ENCODE measurements at regions not wholly inside any gene's neighbourhood (a gene's known extent, or its start where the extent isn't known, plus 50 kb on each side); places are given as distances from the start of the nearest gene placed in this dataset.

DNA sequence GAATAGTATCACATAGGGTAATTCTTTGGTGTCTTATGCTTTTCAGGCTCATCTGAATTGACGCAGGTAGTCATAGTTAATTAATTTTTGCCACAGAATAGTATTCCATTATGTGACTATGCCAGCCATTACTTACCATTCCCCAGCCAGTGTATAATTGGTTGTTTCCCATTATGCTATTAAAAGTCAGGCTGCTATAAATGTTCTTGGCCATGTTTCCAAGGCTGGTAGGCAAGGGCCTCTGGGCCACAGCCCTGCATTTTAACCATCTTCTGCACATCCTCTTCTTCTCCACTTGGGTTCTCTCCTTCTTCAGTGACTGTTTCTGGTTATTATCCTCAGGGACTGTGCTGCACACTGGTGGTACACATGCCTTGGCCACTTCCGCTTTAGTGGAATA is 190.9 kb downstream of the ADAMTS15 start:
- H3K4me3 ChIP-seq (ENCODE audit: low read depth, low read length) = no peak overlapping the region
- no peak for DNase-seq (ENCODE audit: low read depth)
- TF ChIP-seq, protein P1, sequence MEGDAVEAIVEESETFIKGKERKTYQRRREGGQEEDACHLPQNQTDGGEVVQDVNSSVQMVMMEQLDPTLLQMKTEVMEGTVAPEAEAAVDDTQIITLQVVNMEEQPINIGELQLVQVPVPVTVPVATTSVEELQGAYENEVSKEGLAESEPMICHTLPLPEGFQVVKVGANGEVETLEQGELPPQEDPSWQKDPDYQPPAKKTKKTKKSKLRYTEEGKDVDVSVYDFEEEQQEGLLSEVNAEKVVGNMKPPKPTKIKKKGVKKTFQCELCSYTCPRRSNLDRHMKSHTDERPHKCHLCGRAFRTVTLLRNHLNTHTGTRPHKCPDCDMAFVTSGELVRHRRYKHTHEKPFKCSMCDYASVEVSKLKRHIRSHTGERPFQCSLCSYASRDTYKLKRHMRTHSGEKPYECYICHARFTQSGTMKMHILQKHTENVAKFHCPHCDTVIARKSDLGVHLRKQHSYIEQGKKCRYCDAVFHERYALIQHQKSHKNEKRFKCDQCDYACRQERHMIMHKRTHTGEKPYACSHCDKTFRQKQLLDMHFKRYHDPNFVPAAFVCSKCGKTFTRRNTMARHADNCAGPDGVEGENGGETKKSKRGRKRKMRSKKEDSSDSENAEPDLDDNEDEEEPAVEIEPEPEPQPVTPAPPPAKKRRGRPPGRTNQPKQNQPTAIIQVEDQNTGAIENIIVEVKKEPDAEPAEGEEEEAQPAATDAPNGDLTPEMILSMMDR (IDR thresholded peaks at IDR 0.05; ENCODE audit: insufficient read depth, low read length) = no peak

DNA sequence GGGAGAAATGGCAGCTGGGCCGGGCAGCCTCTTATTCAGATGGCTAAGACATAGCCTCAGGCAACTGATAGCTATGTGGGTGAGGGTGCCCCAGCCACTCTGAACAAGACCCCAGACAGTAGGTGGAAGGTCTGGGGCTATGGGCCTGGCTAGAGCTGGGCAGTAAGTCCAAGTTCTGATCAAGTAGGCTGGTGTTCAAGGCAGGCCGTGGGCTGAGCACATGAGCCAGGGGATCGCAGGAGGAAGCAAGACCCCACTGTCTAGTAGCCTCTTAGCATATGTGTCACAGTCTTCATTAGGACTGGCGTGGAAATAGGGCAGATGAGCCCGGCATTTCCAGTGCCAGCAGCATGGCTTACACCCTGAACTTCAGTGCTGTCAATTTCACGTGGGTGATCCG is 192.1 kb downstream of the ADAMTS15 start:
- no peak for DNase-seq (ENCODE audit: low read depth)
- H3K4me3 ChIP-seq (ENCODE audit: low read depth, low read length) = no peak overlapping the region
- TF ChIP-seq, protein P1 (IDR thresholded peaks at IDR 0.05; ENCODE audit: insufficient read depth, low read length) = no peak

DNA sequence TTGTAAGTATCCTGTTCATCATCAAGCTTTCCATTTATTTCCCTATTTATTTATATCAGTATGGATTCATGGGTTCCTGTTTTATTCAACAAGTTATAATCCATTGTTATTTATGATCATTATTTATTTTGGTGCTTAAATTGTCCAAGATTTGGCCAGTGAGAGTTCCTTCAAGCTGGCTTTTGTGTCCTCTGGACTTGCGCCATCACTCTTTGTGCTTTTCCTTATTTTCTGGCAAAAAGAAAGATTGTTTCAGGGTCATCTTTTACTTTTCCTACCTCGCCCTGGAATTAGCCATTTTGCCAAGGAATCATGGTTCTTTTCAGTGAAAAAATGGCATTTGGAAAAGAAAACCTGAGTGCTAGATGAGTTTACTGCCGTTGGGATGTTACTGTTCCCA is 193.4 kb downstream of the ADAMTS15 start:
- TF ChIP-seq, protein P1 (IDR thresholded peaks at IDR 0.05; ENCODE audit: insufficient read depth, low read length) = no peak
- no peak overlapping the region for H3K4me3 ChIP-seq (ENCODE audit: low read depth, low read length)
- DNase-seq (ENCODE audit: low read depth) = no peak

DNA sequence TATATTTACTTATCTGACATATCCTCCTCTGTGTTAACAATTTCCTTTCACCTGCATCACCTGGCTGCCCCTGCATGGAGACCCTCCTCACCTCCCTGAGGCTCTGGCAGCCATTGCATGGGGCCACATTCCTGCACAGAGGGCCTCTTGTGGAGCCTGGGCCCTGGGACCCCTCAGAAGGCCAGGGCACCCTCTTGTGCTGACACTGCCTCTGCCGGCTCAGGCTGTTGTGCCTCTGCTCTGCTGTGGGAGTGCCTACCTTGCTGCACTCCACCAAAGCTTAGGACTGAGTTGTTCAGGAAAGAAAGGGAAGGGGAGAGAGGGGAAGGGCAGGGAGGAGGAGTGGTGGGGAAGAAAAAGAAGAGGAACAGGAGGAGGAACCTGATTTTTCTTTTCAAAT is 194.5 kb downstream of the ADAMTS15 start:
- DNase-seq (ENCODE audit: low read depth) = no peak
- TF ChIP-seq, protein P1 (IDR thresholded peaks at IDR 0.05; ENCODE audit: insufficient read depth, low read length) = no peak
- no peak overlapping the region for H3K4me3 ChIP-seq (ENCODE audit: low read depth, low read length)

DNA sequence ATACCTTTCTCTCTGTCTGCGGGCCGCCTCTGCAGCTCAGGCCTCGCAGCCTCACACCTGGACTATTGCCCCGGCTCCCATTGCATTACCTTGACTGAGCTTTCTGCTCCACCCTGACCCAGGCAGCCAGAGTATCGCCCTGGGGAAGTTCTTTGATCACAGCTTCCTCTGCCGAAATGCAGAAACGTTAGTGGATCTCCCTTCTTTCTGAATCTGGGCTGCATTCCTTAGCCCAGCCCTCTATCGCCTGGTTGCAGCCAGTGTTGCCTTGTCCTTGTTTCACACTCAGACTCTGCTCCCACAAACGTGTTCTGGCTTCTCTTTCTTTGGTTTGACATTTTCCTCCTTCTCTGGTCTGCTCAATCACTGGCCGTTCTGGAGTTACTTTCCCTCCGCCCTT is 195.7 kb downstream of the ADAMTS15 start:
- no peak overlapping the region for H3K4me3 ChIP-seq (ENCODE audit: low read depth, low read length)
- TF ChIP-seq, protein P1 (IDR thresholded peaks at IDR 0.05; ENCODE audit: insufficient read depth, low read length) = peak; percentile 37
- DNase-seq (ENCODE audit: low read depth) = peak; percentile 66

DNA sequence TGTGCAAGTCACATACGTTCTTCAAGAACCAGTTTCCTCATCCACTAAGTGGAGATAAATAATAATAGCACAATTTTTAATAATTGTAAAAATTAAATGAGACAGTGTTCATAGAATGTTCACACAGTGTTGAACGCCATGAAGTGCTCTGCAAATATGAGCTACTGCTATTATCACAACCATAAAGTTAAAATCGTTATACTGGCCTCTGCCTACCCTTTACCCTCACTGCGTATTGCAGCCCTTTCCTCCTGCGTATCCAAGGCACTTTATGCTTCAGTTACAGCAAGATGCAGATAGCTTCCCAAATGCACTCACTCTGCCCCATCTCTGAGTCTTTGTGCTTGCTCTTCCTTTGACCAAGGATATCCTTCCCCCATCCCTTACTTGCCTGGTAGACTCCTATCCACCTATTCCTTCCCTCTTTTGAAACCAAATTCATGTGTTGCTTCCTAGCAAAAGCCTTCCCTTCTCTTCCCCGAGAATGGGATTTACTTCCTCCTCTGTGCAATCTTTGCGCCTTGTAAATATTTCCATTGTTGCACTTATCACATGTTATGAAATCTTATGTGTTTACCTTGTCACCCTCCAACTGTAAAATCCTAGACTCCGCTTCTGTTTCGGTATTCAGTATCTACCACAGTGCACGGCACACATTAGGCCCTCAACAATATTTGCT is 196.9 kb downstream of the ADAMTS15 start:
- no peak for DNase-seq (ENCODE audit: low read depth)
- TF ChIP-seq, protein P1 (IDR thresholded peaks at IDR 0.05; ENCODE audit: insufficient read depth, low read length) = no peak
- no peak overlapping the region for H3K4me3 ChIP-seq (ENCODE audit: low read depth, low read length)

DNA sequence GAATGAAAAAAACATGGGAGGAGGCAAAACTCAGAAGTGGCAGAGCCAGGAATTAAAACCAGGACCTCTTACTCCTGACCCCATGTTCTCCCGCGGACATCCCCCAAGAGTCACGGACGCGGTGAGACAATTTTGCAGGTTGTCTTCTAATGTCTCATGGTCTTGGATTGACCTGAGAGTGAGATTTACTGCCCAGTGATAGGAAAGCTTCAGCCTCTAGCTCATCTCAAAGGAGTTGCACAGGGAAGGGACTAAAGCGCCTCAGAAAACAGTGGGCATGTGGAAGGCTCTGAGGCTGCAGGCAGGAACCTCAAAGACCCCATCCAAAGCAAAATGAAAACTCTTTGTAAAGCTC is 197.4 kb downstream of the ADAMTS15 start:
- TF ChIP-seq, protein P1 (IDR thresholded peaks at IDR 0.05; ENCODE audit: insufficient read depth, low read length) = no peak
- no peak overlapping the region for H3K4me3 ChIP-seq (ENCODE audit: low read depth, low read length)
- DNase-seq (ENCODE audit: low read depth) = no peak
